ENCODE measurements at regions not wholly inside any gene's neighbourhood (a gene's known extent, or its start where the extent isn't known, plus 50 kb on each side); places are given as distances from the start of the nearest gene placed in this dataset.
"Not testable (repeated sequence)": the region's sequence is repeated elsewhere in the genome, so short reads cannot be mapped to it uniquely, and the experiment has no call there.

DNA sequence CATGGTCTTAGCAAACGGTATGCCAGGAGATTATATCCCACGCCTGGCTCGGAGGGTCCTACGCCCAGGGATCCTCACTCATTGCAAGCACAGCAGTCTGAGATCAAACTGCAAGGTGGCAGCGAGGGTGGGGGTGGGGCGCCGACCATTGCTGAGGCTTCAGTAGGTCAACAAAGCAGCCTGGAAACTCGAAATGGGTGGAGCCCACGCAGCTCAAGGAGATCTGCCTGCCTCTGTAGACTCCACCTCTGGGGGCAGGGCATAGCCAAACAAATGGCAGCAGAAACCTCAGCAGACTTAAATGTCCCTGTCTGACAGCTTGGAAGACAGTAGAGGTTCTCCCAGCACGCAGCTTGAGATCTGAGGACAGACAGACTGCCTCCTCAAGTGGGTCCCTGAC, 172.7 kb upstream of the IRAK1BP1 start:
- TF ChIP-seq POLR2AphosphoS5, POLR2A, TAF1 (IDR thresholded peaks at IDR 0.05; ENCODE audit: low read depth, low read length): not testable (repeated sequence)
